ENCODE measurements at regions not wholly inside any gene's neighbourhood (a gene's known extent, or its start where the extent isn't known, plus 50 kb on each side); places are given as distances from the start of the nearest gene placed in this dataset.

GRCh38 chr4:82225030-82225429 is 148.8 kb downstream of the HNRNPD start:
- TF ChIP-seq CTCF (IDR thresholded peaks at IDR 0.05; ENCODE audit: low read length): no peak
- no peak for TF ChIP-seq EZH2 (IDR thresholded peaks at IDR 0.05; ENCODE audit: borderline replicate concordance, low read length)

All from OCI-LY1 (cell line).